GM19035 (cell line): ENCODE measurements at regions not wholly inside any gene's neighbourhood (a gene's known extent, or its start where the extent isn't known, plus 50 kb on each side); places are given as distances from the start of the nearest gene placed in this dataset.

ENCODE experiments used
- ATAC-seq: cut with Tn5 transposase; IDR thresholded peaks from one replicate; pipeline ENCODE4 v1.9.1; 2021; ENCODE audit not compliant: unreplicated experiment

GRCh38 chr14:101002738-101003137 is 99.2 kb upstream of the RTL1 start:
- no peak for ATAC-seq

GRCh38 chr14:101004176-101004575 is 100.7 kb upstream of the RTL1 start:
- no peak for ATAC-seq

GRCh38 chr14:101004954-101005353 is 101.4 kb upstream of the RTL1 start:
- no peak for ATAC-seq

- no peak for ATAC-seq
Measured at GRCh38 chr14:101005447-101005846, 101.9 kb upstream of the RTL1 start.

- ATAC-seq: no peak
Measured at GRCh38 chr14:101006008-101006407, 102.5 kb upstream of the RTL1 start.

GRCh38 chr14:101007004-101007614 is 103.6 kb upstream of the RTL1 start:
- ATAC-seq: no peak

GRCh38 chr14:101007765-101008164 is 104.2 kb upstream of the RTL1 start:
- no peak for ATAC-seq

- no peak for ATAC-seq
Measured at GRCh38 chr14:101008196-101008595, 104.7 kb upstream of the RTL1 start.

GRCh38 chr14:101008631-101009336 is 105.3 kb upstream of the RTL1 start:
- ATAC-seq: no peak

- ATAC-seq: no peak
Measured at GRCh38 chr14:101009531-101009930, 106.0 kb upstream of the RTL1 start.

- no peak for ATAC-seq
Measured at GRCh38 chr14:101010293-101010692, 106.8 kb upstream of the RTL1 start.

- no peak for ATAC-seq
Measured at GRCh38 chr14:101010835-101011234, 107.3 kb upstream of the RTL1 start.

- no peak for ATAC-seq
Measured at GRCh38 chr14:101017209-101017608, 113.7 kb upstream of the RTL1 start.

- no peak for ATAC-seq
Measured at GRCh38 chr14:101017806-101018560, 114.5 kb upstream of the RTL1 start.

GRCh38 chr14:101018561-101019290 is 115.2 kb upstream of the RTL1 start:
- no peak for ATAC-seq

GRCh38 chr14:101019541-101019940 is 116.0 kb upstream of the RTL1 start:
- ATAC-seq: no peak

- ATAC-seq: no peak
Measured at GRCh38 chr14:101019990-101020710, 116.6 kb upstream of the RTL1 start.

- ATAC-seq: no peak
Measured at GRCh38 chr14:101020834-101021370, 117.4 kb upstream of the RTL1 start.

GRCh38 chr14:101022121-101022520 is 118.6 kb upstream of the RTL1 start:
- ATAC-seq: no peak

GRCh38 chr14:101022916-101023435 is 119.5 kb upstream of the RTL1 start:
- ATAC-seq: no peak
